Liver (tissue), 8 donors: ENCODE measurements at regions not wholly inside any gene's neighbourhood (a gene's known extent, or its start where the extent isn't known, plus 50 kb on each side); places are given as distances from the start of the nearest gene placed in this dataset.

Experiments used
- DNase-seq: peaks from one replicate; pipeline ENCODE4 v3.0.0-alpha.2; 2017; ENCODE audit warnings: low spot score
- H3K27ac ChIP-seq, 2 donors: one replicate each; pipeline ENCODE4 v1.7.0; 2013; ENCODE audit warnings: inconsistent platforms in 2 of 2, low read length in 2 of 2, control low read depth in 1 of 2, low read depth in 1 of 2, mild to moderate bottlenecking in 1 of 2
- H3K27me3 ChIP-seq, 4 donors: one replicate each; pipeline versions ENCODE4 v1.6.1 to v1.7.0; 2013; ENCODE audit warnings: low read length in 3 of 4, inconsistent platforms in 1 of 4, mild to moderate bottlenecking in 1 of 4, moderate library complexity in 1 of 4; ENCODE audit not compliant: control insufficient read depth in 4 of 4, insufficient read depth in 4 of 4
- H3K36me3 ChIP-seq, 4 donors: one replicate each; pipeline versions ENCODE4 v1.6.1 to v1.7.0; 2013; ENCODE audit warnings: low read length in 3 of 4, mild to moderate bottlenecking in 3 of 4, low read depth in 1 of 4, moderate library complexity in 1 of 4; ENCODE audit not compliant: control insufficient read depth in 4 of 4, insufficient read depth in 3 of 4
- H3K4me1 ChIP-seq, 4 donors: one replicate each; pipeline versions ENCODE4 v1.6.1 to v1.7.0; 2013; ENCODE audit warnings: low read length in 3 of 4, mild to moderate bottlenecking in 3 of 4, moderate library complexity in 1 of 4; ENCODE audit not compliant: control insufficient read depth in 4 of 4, insufficient read depth in 4 of 4
- H3K4me3 ChIP-seq, 3 donors: one replicate each; pipeline versions ENCODE4 v1.6.1 to v1.7.0; 2013; ENCODE audit warnings: low read length in 3 of 3, control low read depth in 1 of 3, low read depth in 1 of 3, mild to moderate bottlenecking in 1 of 3
- H3K9ac ChIP-seq, 2 donors: one replicate each; pipeline ENCODE4 v1.7.0; 2013; ENCODE audit warnings: low read length in 2 of 2, mild to moderate bottlenecking in 2 of 2, moderate library complexity in 2 of 2, control low read depth in 1 of 2, low read depth in 1 of 2
- H3K9me3 ChIP-seq, 4 donors: one replicate each; pipeline versions ENCODE4 v1.6.1 to v1.7.0; 2013; ENCODE audit warnings: low read length in 3 of 4; ENCODE audit not compliant: control insufficient read depth in 4 of 4
- CTCF ChIP-seq: fragments of 150-350 bp; IDR thresholded peaks from 2 replicates; pipeline ENCODE4 v1.5.1; 2017; ENCODE audit warnings: improper control_type of control experiment, low read depth, low read length; ENCODE audit not compliant: missing input control
- EGR1 ChIP-seq, 2 donors: IDR thresholded peaks; 2 replicates each; pipeline ENCODE4 v1.6.1; 2016 to 2018; ENCODE audit warnings: antibody characterized with exemption in 2 of 2, low read depth in 2 of 2
- FOXA1 ChIP-seq: IDR thresholded peaks from 2 replicates; pipeline ENCODE4 v1.6.1; 2016; ENCODE audit warnings: antibody characterized with exemption
- FOXA2 ChIP-seq: IDR thresholded peaks from 2 replicates; pipeline ENCODE4 v1.6.1; 2016; ENCODE audit warnings: antibody characterized with exemption
- GABPA ChIP-seq, 2 donors: IDR thresholded peaks in 1 of 2; conservative IDR thresholded peaks in 1 of 2; 2 replicates each; pipeline ENCODE4 v1.6.1; 2016; ENCODE audit warnings: antibody characterized with exemption in 2 of 2, mild to moderate bottlenecking in 1 of 2, moderate library complexity in 1 of 2
- HNF4A ChIP-seq, 2 donors: conservative IDR thresholded peaks; 2 replicates each; pipeline ENCODE4 v1.6.1; 2016; ENCODE audit warnings: antibody characterized with exemption in 2 of 2, mild to moderate bottlenecking in 2 of 2
- NR2F2 ChIP-seq: IDR thresholded peaks from 2 replicates; pipeline ENCODE4 v1.6.1; 2016; ENCODE audit warnings: antibody characterized with exemption
- RAD21 ChIP-seq, 2 donors: IDR thresholded peaks; 2 replicates each; pipeline ENCODE4 v1.6.1; 2016; ENCODE audit warnings: antibody characterized with exemption in 2 of 2, mild to moderate bottlenecking in 2 of 2
- RXRA ChIP-seq, 2 donors: IDR thresholded peaks; 2 replicates each; pipeline ENCODE4 v1.6.1; 2017 to 2018; ENCODE audit warnings: antibody characterized with exemption in 2 of 2, mild to moderate bottlenecking in 1 of 2
- SP1 ChIP-seq: IDR thresholded peaks from 2 replicates; pipeline ENCODE4 v1.6.1; 2018; ENCODE audit warnings: antibody characterized with exemption, mild to moderate bottlenecking
- TAF1 ChIP-seq: conservative IDR thresholded peaks from 2 replicates; pipeline ENCODE4 v1.6.1; 2016; ENCODE audit warnings: antibody characterized with exemption, mild to moderate bottlenecking
- YY1 ChIP-seq: IDR thresholded peaks from 2 replicates; pipeline ENCODE4 v1.6.1; 2016; ENCODE audit warnings: antibody characterized with exemption, mild to moderate bottlenecking
- WGBS: extraction: QIAGEN DNeasy Blood & Tissue Kit; methylation state at CpG from one replicate; pipeline ENCODE4 v1.1.7; 2013; 5-methylcytosine and 5-hydroxymethylcytosine counted together
- TF ChIP-seq, protein P1 (sequence below): IDR thresholded peaks from 2 replicates; pipeline ENCODE4 v1.6.1; 2016; ENCODE audit warnings: antibody characterized with exemption
- TF ChIP-seq, protein P2 (sequence below): IDR thresholded peaks from 2 replicates; pipeline ENCODE4 v1.6.1; 2016; ENCODE audit warnings: antibody characterized with exemption, mild to moderate bottlenecking
- TF ChIP-seq, protein P3 (sequence below): IDR thresholded peaks from 2 replicates; pipeline ENCODE4 v1.6.1; 2016; ENCODE audit warnings: antibody characterized with exemption
- donor health status: healthy.
- donor health status: healthy.
- donor health status: healthy.
- donor health status: healthy.
- donor health status: healthy.

GRCh38 chr12:45561488-45561887 is 168.0 kb upstream of the ARID2 start (continued):
- TF ChIP-seq CTCF (no peak), RXRA (IDR thresholded peaks at IDR 0.05) (no peak), YY1 (no peak), HNF4A (conservative IDR thresholded peaks at IDR 0.05) (no peak)
- TF ChIP-seq, protein P1, sequence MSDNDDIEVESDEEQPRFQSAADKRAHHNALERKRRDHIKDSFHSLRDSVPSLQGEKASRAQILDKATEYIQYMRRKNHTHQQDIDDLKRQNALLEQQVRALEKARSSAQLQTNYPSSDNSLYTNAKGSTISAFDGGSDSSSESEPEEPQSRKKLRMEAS = no peak

- H3K27ac ChIP-seq = no peak overlapping the region
- H3K9ac ChIP-seq = no peak overlapping the region
- DNase-seq = no peak
- TF ChIP-seq GABPA (IDR thresholded peaks at IDR 0.05 in 1 of 2, conservative IDR thresholded peaks at IDR 0.05 in 1 of 2) (no peak), TAF1 (no peak), HNF4A (conservative IDR thresholded peaks at IDR 0.05) (no peak), NR2F2 (no peak), EGR1 (IDR thresholded peaks at IDR 0.05; ENCODE audit: low read depth in 2 of 2) (no peak), CTCF (no peak), SP1 (no peak)
- TF ChIP-seq, protein P2, sequence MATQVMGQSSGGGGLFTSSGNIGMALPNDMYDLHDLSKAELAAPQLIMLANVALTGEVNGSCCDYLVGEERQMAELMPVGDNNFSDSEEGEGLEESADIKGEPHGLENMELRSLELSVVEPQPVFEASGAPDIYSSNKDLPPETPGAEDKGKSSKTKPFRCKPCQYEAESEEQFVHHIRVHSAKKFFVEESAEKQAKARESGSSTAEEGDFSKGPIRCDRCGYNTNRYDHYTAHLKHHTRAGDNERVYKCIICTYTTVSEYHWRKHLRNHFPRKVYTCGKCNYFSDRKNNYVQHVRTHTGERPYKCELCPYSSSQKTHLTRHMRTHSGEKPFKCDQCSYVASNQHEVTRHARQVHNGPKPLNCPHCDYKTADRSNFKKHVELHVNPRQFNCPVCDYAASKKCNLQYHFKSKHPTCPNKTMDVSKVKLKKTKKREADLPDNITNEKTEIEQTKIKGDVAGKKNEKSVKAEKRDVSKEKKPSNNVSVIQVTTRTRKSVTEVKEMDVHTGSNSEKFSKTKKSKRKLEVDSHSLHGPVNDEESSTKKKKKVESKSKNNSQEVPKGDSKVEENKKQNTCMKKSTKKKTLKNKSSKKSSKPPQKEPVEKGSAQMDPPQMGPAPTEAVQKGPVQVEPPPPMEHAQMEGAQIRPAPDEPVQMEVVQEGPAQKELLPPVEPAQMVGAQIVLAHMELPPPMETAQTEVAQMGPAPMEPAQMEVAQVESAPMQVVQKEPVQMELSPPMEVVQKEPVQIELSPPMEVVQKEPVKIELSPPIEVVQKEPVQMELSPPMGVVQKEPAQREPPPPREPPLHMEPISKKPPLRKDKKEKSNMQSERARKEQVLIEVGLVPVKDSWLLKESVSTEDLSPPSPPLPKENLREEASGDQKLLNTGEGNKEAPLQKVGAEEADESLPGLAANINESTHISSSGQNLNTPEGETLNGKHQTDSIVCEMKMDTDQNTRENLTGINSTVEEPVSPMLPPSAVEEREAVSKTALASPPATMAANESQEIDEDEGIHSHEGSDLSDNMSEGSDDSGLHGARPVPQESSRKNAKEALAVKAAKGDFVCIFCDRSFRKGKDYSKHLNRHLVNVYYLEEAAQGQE = no peak
- TF ChIP-seq, protein P3, sequence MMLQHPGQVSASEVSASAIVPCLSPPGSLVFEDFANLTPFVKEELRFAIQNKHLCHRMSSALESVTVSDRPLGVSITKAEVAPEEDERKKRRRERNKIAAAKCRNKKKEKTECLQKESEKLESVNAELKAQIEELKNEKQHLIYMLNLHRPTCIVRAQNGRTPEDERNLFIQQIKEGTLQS = no peak
- no peak overlapping the region for H3K4me3 ChIP-seq
- no peaks in the 10 kb centered on the region for H3K36me3 ChIP-seq
- H3K9me3 ChIP-seq = no peaks in the 10 kb centered on the region
- no peaks in the 10 kb centered on the region for H3K27me3 ChIP-seq
- H3K4me1 ChIP-seq = no peaks in the 10 kb centered on the region
These were observed 163.9 kb upstream of the ARID2 start for GRCh38 chr12:45565590-45565989.

DNA sequence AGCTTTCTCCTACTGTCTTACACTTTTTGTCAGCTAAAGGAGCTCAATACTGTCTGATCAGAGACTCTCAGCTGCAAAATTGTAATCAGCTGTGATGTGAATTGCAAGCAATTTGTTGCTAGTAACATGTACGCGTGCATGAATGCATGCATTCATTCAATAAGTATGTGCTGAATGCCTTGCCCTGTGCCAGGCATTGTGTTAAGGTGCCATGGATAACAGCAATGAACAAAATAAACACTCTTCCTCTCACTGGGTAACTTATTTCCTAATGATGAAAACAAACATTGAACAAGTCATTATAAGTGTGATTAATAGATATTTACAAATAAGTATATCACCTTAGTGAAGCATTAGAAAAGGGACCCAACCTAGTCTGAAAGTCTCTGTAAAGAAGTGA is 163.2 kb upstream of the ARID2 start:
- no peaks in the 10 kb centered on the region for H3K36me3 ChIP-seq
- no peaks in the 10 kb centered on the region for H3K9me3 ChIP-seq
- WGBS = 90% methylated on average over 2 of the region's 2 CpGs
- no peak for DNase-seq
- no peaks in the 10 kb centered on the region for H3K27me3 ChIP-seq
- H3K4me1 ChIP-seq = no peaks in the 10 kb centered on the region
- no peak overlapping the region for H3K9ac ChIP-seq
- no peak overlapping the region for H3K4me3 ChIP-seq
- no peak overlapping the region for H3K27ac ChIP-seq
- TF ChIP-seq GABPA (IDR thresholded peaks at IDR 0.05 in 1 of 2, conservative IDR thresholded peaks at IDR 0.05 in 1 of 2) (no peak), FOXA2 (no peak), EGR1 (IDR thresholded peaks at IDR 0.05; ENCODE audit: low read depth in 2 of 2) (no peak), HNF4A (conservative IDR thresholded peaks at IDR 0.05) (no peak), FOXA1 (no peak), YY1 (no peak), SP1 (no peak), RAD21 (IDR thresholded peaks at IDR 0.05) (no peak)
- TF ChIP-seq, protein P3 = no peak
- TF ChIP-seq, protein P2 = no peak
- TF ChIP-seq, protein P1 = no peak
